NCI-H82 treated with DMSO at 0.1 percent for 48 hours (cell line): ENCODE measurements at regions not wholly inside any gene's neighbourhood (a gene's known extent, or its start where the extent isn't known, plus 50 kb on each side); places are given as distances from the start of the nearest gene placed in this dataset.
A peak's percentile ranks its signal among the peaks of the same experiment; 100 is the strongest.

ENCODE experiments used
- DNase-seq: peaks from one replicate; lab custom pipeline; 2025; ENCODE audit not compliant: unreplicated experiment; lab: John Stamatoyannopoulos, UW

DNA sequence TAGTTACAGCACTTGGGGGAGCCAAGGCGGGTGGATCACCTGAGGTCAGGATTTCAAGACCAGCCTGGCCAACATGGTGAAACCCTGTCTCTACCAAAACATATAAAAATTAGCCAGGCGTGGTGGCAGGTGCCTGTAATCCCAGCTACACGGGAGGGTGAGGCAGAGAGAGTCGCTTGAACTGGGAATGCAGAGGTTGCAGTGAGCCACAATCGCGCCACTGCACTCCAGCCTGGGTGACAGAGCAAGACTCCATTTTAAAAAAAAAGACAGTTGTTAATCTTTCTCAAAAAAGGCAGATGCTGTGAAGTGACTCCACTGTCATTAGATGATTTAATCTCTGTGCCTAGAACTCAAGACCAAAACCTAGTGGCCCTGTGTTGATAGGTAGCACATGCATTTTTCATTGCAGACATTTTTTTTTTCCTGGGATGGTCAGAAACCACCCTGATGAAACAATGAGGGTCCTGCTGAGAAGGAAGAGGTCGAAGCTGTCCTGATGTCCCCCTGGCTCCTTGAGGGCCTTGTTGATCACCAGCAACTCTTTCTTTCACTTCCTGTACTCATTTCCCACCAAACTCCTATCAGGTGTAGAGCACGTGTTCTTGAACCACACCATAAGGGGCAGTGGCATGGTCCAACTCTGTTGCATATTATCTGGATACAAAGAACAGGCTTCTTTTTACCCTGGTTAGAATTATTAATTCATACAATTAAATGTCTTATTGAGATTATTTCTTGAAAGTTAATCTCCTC lies 382.2 kb downstream of the ICE1 start:
- DNase-seq = no peak

DNA sequence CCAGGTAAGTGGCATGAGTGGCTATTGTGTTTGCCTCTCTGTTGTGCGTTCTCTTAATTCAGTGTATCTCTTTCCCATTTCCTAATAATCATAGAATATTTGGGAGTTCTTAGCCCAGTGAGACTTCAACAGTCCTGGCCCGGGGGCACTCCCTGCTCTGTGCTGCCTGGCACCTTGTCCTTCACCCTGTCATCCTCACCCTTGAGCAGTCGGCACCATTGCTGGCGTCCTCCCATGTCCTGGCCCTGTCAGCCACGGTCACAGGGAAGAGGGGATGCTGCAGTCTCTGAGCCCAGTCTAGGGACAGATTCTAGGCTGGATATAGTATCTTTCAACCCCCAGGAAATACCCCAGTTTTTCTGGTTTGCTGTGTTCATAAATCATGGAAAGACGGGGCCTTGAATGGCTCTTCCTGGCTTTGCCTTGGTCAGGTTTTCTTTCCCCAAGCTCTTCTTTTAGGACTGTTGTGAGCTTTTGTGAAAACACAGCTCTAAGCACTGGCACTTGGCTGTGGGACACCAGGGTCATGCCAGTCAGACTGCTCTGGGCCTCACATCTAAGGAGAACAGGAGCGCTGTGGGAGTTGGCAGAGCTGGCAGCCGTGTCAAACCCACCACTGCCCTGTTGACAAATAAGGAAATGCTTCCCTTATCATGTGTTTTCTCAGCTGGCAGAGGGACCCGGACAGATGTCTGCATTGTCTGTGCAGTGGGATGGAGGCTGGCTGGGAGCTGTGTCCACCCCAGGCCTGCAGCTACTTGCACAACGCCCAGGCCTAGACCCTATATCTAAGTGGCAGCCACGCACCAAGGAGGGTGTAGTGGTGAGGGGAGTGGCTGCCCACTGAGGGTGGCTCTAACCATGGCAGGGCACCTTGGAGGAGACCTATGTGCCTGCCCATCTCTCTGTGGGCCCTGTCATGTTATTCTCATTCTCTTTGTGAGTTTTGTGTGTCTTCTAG lies 378.6 kb downstream of the ICE1 start:
- DNase-seq = no peak

DNA sequence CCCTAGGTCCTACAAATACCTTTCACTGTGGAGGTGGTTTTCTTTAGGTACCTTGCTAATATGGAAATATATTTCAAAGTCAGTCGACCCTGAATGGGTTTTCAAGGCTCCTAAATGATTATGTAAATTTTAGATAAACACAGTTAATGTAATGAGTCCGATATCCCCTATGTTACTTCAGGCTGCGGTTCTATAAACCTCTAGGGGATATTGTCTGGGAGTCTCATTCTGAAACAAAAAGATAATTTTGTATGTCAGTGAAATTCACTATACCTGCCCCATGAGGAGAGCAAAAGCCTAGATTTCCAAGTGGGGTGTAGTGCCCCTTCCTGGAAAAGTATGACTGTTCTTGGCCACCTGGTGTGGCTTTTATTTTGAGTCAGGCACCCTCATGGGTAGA lies 377.3 kb downstream of the ICE1 start:
- no peak for DNase-seq

DNA sequence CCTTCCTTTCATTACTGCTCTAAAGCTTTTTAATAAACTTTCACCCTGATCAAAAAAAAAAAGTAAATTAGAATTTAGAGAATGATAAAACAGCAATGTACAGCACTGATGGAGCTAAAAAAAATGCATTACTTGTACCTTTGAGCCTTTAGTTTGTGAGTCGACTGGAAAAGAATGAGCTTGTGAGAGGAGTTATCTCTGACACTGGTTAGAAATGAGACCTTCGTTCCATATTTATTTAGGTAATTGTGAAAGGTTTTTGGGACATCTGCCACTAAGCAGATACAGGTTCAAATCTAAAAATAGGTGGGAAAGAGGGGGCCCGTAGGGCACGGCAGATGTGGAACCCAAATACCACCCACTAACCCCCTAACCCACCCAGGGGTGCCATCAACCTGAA lies 376.8 kb downstream of the ICE1 start:
- DNase-seq = no peak

DNA sequence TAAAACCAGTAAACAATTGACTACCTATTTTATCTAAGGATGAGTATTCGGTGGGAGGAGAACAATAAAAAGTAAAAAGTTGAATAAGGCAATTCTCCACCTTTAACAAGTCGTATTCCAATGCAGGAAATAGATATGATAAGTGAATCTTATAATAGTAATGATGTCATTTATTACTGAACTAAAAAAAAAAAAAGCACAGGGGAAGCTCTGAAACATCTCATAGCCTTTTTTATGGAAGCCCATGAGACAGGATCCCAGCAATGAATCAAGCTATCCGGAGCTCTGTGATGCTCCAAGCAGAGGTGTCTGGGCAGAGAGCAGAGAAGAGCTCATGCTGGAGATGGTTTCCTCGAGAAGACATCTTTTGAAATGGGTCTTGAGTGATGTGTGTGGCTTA lies 376.0 kb downstream of the ICE1 start:
- DNase-seq = no peak

DNA sequence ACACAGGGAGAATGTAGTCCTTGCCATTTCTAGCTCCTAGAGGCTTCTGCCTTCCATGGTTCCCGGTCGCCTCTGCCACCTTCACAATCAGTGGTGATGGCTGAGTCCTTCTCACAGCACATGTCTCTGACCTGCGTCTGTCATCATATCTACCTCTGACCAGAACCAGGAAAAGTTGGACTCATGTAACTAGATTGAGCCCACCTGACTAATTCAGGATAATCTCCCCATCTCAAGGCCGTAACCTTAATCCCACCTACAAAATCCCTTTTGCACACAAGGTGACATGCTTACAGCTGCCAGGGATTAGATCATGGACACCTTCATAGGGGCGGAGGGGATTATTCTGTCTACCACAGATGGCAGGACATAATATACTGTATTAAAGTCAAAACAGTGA lies 375.6 kb downstream of the ICE1 start:
- DNase-seq = peak; percentile 85

DNA sequence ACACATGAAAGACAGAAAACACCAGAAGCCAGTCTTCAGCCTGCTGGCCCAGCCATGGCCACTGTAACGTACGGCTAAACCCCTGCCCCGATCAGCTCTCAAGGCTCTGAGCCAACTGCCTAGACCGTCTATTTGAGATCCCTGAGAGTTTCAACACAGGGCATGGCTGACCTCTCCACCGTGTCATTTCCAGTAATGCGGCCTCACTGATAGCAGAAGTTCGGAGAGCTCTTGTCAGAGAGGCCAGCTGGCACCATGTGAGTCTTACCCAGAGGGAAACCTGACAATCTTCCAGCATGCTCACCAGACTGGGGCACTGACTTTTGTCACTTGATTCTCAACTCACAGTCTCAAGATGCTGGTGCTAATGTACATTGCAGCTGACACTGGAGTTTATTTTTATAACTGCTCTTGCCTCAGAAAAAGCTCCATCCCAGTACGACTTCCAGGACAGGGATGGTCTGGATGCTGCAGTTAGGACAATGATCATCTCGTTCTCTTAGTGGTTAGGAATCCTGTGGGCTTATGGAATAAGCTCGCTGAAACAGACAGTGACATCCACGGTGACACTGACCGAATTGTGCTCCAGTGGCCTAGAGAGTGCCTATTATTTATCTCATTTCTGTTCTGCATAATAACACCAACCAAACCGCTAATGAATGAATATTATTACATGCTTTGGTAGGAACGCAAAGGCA lies 372.7 kb downstream of the ICE1 start:
- DNase-seq = no peak

DNA sequence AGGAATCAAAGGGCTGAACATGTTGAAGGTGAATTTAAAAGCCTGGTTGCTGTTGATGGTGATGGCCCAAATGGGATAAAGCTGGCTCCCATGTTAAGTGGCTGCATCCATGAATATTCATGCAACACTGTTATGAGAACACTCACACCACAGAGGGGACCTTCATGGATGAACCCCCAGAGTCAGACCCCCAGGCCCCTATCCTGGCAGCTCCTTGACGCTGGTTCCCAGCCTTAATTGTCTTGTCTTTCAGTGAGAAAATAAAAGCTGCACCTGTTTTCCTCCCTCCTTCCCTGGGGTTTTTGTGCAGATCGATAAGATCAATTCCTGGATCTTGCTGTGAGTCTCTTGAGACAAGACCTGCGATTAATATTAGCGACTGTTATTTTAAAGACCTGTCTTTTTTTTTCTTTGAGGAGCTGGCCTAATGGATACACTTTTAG lies 371.7 kb downstream of the ICE1 start:
- DNase-seq = no peak

DNA sequence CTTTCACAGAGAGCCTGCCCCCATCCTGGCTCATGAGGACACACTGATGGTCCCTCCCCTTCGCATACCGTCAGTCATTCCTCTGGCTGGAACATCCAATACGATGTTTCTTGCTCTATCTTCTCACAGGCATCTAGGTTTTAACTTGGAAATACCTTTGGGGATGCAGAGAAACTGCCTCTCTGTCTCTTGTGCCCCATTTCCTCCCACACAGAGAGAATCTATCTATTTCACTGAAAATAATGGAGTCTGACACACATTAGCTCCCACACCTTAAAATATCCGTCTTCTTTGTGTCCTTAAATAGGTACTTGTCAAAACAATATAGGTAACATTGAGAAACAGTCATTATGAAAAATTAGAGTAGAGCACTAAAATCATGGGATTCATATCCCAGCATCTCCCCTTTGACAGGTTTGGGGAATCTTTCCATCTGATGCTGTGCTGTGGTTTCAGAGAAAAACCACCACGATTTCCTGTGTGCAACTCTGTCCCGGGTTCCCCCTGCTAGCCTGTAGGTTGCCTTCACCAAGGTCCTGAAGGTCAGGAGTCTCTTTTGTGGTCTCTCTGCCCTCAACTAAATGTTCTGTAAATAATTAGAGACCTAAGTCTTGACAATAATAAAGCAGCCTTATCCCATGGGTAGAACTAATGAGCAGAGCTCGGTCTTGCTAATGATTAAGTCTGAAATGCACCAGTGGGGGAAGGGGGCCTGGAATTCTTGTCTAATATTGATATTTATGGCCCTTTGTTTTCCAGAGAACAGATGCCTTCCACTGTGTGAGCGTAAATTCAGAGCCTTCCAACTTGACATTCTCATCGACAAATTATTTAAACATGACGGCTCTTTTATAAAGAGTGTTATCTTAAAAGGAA lies 371.0 kb downstream of the ICE1 start:
- DNase-seq = no peak

DNA sequence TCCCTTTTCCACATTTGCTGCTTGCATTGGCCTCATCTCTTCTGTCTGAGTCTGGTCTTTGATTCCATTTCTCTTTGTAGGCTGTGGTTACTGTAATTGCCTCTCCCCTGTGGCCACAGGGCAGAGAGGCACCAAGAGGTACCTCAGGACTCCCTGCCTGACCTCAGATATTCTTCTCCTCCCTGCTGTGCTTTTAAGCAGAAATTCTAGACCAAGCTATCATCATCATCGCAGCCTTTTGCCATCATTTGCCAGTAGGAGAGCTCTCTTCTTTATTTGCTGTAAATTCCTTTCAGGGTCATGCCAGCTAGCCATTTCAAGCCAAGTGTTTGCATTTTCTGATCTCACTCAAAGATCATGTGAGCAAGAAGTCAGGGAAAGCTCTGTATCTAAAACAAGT lies 369.6 kb downstream of the ICE1 start:
- no peak for DNase-seq

DNA sequence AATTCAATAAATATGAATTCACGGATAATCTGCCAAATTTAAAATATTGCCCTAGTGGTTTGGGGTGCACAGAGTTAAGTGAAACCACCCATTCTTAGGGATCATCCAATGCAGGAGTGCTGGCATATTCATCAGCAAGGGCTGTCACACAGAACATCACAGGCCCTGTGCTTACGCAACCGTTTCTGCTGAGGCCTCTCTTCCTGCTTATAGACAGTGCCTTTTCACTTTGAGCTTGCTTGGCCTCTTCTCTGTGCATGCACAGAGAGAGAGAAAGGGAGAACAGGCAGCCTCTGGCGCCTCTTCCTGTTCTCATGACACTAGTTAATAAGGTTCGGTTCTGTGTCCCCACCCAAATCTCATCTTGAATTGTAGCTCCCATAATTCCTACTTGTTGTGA lies 366.3 kb downstream of the ICE1 start:
- no peak for DNase-seq

DNA sequence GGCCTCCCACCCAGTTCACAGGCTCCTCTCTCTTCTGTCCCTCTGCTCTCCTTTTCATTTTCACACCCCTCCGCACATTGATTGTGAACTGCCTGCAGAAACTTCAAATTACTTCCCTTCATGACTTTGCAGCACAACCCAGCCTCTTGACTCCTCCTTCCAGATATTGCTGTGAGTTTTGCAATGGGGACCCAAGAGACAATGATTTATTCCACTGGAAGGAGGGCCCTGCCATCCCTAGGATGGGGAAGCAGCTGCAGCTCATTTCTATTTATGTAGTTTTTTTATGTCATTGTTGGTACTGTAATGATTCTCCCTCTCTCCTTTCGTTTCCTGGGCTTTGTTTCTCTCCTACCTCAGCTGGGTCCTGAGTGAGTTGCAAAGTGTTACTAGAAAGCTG lies 364.9 kb downstream of the ICE1 start:
- no peak for DNase-seq

DNA sequence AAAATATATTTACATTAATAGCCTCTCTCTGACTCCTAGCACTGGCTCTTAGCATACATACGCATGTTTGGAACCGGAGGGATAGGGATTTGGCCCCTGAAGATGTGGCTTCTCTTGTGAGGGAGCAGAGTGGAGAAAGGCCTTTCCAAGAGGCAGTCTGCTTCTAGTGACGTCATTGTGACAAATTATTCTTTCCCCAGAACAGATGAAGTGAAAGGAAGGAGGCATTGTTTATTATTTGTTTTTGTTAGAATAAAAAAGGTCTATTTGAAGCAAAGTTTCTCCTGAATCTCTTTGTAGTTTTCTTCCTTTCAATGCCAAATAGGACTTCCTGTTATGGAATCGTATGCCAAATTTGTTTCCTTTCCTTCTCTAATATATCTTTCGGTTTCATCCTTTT lies 361.6 kb downstream of the ICE1 start:
- no peak for DNase-seq

DNA sequence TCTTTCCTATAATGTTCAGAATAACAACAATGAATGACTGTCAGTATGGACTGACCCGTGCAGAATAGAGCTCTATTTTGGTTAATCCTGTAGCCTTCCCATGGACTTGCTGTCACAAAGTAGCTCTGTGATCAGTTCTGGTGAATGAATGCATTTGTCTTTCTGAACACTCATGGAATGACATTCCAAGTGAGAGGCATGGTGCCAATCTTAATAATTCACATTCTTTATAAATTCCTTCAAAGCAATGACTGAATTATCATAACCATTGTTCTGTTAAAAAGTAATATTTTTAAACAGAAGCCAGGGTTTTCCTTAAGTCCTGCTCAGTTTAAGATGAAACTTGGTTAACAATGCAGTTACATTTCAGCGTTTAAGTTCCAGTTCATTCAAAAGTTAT lies 360.5 kb downstream of the ICE1 start:
- no peak for DNase-seq

DNA sequence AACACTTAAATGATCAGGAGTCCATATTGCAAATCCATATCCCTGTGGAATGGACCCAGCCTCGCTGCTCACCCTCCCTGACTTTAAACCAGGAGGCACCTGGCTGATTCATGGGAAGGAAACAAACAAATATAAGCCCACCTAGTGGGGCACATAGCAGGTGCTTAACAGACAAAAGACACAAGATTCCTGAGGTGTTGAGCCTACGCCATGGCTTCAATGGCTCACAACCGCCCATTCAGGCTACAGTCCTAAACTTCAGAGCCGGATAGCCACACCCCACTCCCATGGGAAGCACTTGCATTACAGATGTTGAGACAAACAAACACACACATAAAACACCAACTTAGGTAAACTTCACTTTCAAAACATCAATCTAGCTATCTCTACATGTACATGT lies 359.9 kb downstream of the ICE1 start:
- DNase-seq = no peak

DNA sequence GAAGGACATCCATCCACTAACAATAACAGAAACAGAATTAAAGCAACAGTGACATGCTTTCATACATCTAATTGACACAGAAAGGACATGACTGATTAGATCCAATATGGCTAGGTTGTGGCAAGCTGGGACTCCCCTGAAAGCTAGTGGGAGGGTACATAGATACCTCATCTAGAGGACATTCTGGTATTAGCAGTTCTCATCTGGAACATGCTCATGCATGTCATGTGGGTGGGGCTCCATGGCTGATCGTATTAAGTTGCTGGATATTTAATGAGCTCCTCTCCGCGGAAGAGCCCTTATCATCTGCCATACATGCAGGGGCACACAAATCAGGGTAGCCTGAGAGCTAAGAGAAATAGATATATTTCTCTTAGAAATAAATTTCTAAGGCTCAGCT lies 358.9 kb downstream of the ICE1 start:
- DNase-seq = peak; percentile 19

DNA sequence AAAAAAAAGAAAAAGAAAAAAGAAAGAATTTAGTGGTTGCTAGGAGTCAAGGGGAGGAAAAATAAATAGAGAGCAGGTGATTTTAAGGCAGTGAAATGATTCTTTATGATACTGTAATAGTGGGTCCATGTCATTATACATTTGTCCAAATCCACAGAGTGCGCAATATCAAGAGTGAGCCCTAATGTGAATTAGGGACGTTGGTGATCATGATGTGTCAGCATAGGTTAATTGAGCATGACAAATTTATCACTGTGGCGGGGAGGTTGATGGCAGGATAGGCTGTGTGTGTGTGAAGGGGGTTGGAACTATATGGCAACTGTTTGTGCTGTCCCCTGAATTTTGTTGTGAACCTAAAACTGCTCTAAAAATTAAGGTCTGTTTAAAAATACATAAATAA lies 357.8 kb downstream of the ICE1 start:
- DNase-seq = no peak

DNA sequence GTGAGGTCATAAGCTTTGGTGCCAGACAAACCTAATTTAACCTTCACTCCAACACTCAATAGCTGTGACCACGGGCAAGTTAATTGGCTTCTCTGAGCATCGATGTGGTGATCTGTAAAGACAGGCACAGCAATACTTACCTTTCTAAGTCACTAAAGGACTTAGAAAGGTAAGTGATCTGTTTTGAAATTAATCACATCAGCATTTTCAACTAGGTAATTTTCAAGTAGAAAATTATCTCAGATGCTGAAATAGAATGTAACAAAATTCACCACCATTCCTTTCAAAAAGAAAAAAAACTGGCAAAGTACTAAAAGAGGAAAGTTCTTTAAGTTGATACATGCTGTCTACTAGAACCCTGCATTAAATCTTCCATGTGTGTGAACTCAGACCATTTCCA lies 354.5 kb downstream of the ICE1 start:
- DNase-seq = no peak

DNA sequence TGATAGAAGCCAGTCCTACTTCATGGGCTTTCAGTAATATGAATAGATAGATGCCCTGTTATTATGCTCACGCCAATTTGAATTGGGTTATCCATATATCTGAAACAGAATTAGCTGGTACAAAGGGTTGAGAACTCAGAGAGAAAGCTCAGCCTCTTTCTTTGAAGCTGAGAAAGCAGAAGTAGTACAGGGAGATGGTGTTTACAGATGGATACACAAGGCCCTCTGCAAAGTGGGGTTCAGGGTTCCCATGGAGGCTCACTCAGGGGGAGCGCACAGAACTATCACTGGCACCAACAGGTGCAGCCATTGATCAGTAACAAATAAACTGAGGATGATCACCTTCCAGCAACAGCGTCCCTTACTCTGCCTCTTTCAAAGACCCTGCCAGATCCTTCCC lies 349.7 kb downstream of the ICE1 start:
- no peak for DNase-seq

DNA sequence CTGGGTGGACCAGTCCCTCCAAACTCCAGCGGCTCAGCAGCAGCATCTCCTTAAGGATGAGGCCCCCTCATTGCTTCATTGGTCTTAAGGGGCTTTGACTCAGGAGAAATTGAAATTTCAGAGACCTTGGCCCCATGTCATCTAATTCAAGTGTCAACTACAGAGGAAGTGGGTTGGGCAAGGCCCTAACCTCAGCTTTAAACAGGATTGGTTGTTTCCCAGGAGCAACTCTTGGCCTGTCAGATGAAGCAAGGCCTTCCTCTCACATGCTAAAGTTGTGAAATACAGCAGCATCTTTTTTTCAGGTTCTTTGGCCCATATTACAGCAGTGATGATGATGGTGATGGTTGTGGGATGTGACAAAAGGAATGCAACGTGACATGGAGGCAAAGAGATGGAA lies 348.3 kb downstream of the ICE1 start:
- DNase-seq = no peak
